GM23338 (cell line): ENCODE measurements at regions not wholly inside any gene's neighbourhood (a gene's known extent, or its start where the extent isn't known, plus 50 kb on each side); places are given as distances from the start of the nearest gene placed in this dataset.
A peak's percentile ranks its signal among the peaks of the same experiment; 100 is the strongest.

Source experiments
- ATAC-seq: fragments of 200-7000 bp; cut with Tn5 transposase; 3 replicates; pipeline ENCODE4 v1.9.1; 2020
- DNase-seq: peaks from one replicate; pipeline ENCODE4 v3.0.0-alpha.2; 2015; ENCODE audit warnings: low spot score
- H2AFZ ChIP-seq: fragments of 200-600 bp; sonication (generic); 2 replicates; pipeline ENCODE4 v1.8.0; 2016; ENCODE audit warnings: antibody characterized with exemption, mild to moderate bottlenecking, moderate library complexity
- H3F3A ChIP-seq: fragments of 200-600 bp; sonication (generic); replicated peaks from 2 replicates; pipeline ENCODE4 v1.8.0; 2017; ENCODE audit warnings: antibody characterized with exemption, mixed run types, low read depth
- H3K27ac ChIP-seq: fragments of 200-600 bp; sonication (generic); 2 replicates; pipeline ENCODE4 v1.6.1; 2016; ENCODE audit warnings: low read depth
- H3K27me3 ChIP-seq: fragments of 200-600 bp; sonication (generic); 2 replicates; pipeline ENCODE4 v1.8.0; 2016; ENCODE audit warnings: mild to moderate bottlenecking, mixed run types, moderate library complexity; ENCODE audit not compliant: insufficient read depth
- H3K36me3 ChIP-seq: fragments of 200-600 bp; sonication (generic); 2 replicates; pipeline ENCODE4 v1.8.0; 2016; ENCODE audit warnings: mild to moderate bottlenecking; ENCODE audit not compliant: insufficient read depth
- H3K4me1 ChIP-seq: fragments of 200-600 bp; sonication (generic); 2 replicates; pipeline ENCODE4 v1.8.0; 2016; ENCODE audit warnings: mild to moderate bottlenecking, moderate library complexity; ENCODE audit not compliant: insufficient read depth
- H3K4me2 ChIP-seq: fragments of 200-600 bp; sonication (generic); 2 replicates; pipeline ENCODE4 v1.7.1; 2017; ENCODE audit warnings: mixed run types
- H3K4me3 ChIP-seq: fragments of 200-600 bp; sonication (generic); 2 replicates; pipeline ENCODE4 v1.6.1; 2016; ENCODE audit warnings: mixed run types
- H3K79me2 ChIP-seq: fragments of 200-600 bp; sonication (generic); replicated peaks from 2 replicates; pipeline ENCODE4 v1.8.0; 2017; ENCODE audit warnings: mild to moderate bottlenecking; ENCODE audit not compliant: insufficient read depth
- H3K9me2 ChIP-seq: fragments of 200-600 bp; sonication (generic); 2 replicates; pipeline ENCODE4 v1.8.0; 2017; ENCODE audit not compliant: insufficient read depth
- H4K20me1 ChIP-seq: fragments of 200-600 bp; sonication (generic); replicated peaks from 2 replicates; pipeline ENCODE4 v1.8.0; 2017; ENCODE audit warnings: mild to moderate bottlenecking; ENCODE audit not compliant: insufficient read depth
- H3K27ac Mint-ChIP-seq: 2 replicates; pipeline ENCODE4 v1.8.0; 2020; ENCODE audit warnings: inconsistent platforms, mild to moderate bottlenecking, moderate library complexity, mixed read lengths
- H3K27me3 Mint-ChIP-seq: 3 replicates; pipeline ENCODE4 v1.8.0; 2022; ENCODE audit warnings: low read depth, mild to moderate bottlenecking, moderate library complexity, mixed read lengths, inconsistent platforms; ENCODE audit not compliant: insufficient read depth, poor library complexity
- H3K36me3 Mint-ChIP-seq: 3 replicates; pipeline ENCODE4 v1.8.0; 2021; ENCODE audit warnings: low read depth, mild to moderate bottlenecking, inconsistent platforms, moderate library complexity, mixed read lengths
- H3K4me1 Mint-ChIP-seq: 3 replicates; pipeline ENCODE4 v1.8.0; 2020; ENCODE audit warnings: mild to moderate bottlenecking, inconsistent platforms, mixed read lengths
- H3K4me3 Mint-ChIP-seq: 3 replicates; pipeline ENCODE4 v1.8.0; 2021; ENCODE audit warnings: moderate library complexity, mild to moderate bottlenecking, inconsistent platforms, mixed read lengths
- H3K9me3 Mint-ChIP-seq: 3 replicates; pipeline ENCODE4 v1.8.0; 2020; ENCODE audit warnings: moderate library complexity, mild to moderate bottlenecking, inconsistent platforms, mixed read lengths
- CREB1 ChIP-seq: fragments of 250-450 bp; sonication (Bioruptor Pico); IDR thresholded peaks from 2 replicates; pipeline ENCODE4 v1.5.0; 2020; ENCODE audit warnings: low read depth, mild to moderate bottlenecking, moderate library complexity
- EZH2 ChIP-seq: fragments of 200-600 bp; sonication (generic); IDR thresholded peaks from one replicate; pipeline ENCODE4 v1.8.0; 2017; ENCODE audit warnings: antibody characterized with exemption, mild to moderate bottlenecking, low read depth; ENCODE audit not compliant: unreplicated experiment
- EZH2phosphoT487 ChIP-seq: fragments of 200-600 bp; sonication (generic); IDR thresholded peaks from one replicate; pipeline ENCODE4 v1.8.1; 2018; ENCODE audit warnings: antibody characterized with exemption; ENCODE audit not compliant: unreplicated experiment
- JUNB ChIP-seq: IDR thresholded peaks from one replicate; pipeline ENCODE4 v1.6.1; 2016; ENCODE audit warnings: antibody characterized with exemption; ENCODE audit not compliant: unreplicated experiment
- NANOG ChIP-seq: IDR thresholded peaks from 2 replicates; pipeline ENCODE4 v1.6.1; 2016; ENCODE audit warnings: antibody characterized with exemption, borderline replicate concordance
- POLR2AphosphoS5 ChIP-seq: IDR thresholded peaks from 2 replicates; pipeline ENCODE4 v1.6.1; 2016; ENCODE audit warnings: antibody characterized with exemption, low read depth
- STAT1 ChIP-seq: IDR thresholded peaks from one replicate; pipeline ENCODE4 v1.6.1; 2016; ENCODE audit warnings: antibody characterized with exemption; ENCODE audit not compliant: unreplicated experiment
- ZNF114 ChIP-seq: fragments of 250-450 bp; sonication (Bioruptor Pico); IDR thresholded peaks from 2 replicates; pipeline ENCODE4 v1.5.0; 2020; ENCODE audit warnings: mild to moderate bottlenecking, moderate library complexity
- ZNF331 ChIP-seq: fragments of 250-450 bp; sonication (Bioruptor Pico); IDR thresholded peaks from 2 replicates; pipeline ENCODE4 v1.5.0; 2020; ENCODE audit warnings: low read depth, mild to moderate bottlenecking, moderate library complexity
- TF ChIP-seq, protein P1 (sequence below), 2 experiments: fragments of 200-600 bp in 1 of 2; sonication (generic) in 1 of 2; conservative IDR thresholded peaks; 2 replicates each; pipeline versions ENCODE4 v1.5.1 to v1.6.1; 2016 to 2017; ENCODE audit warnings: antibody characterized with exemption in 2 of 2, low read depth in 2 of 2, mild to moderate bottlenecking in 2 of 2, moderate library complexity in 1 of 2
- TF ChIP-seq, protein P2 (sequence below): IDR thresholded peaks from 2 replicates; pipeline ENCODE4 v1.6.1; 2016; ENCODE audit warnings: antibody characterized with exemption
- TF ChIP-seq, protein P3 (sequence below): fragments of 250-450 bp; sonication (Bioruptor Pico); IDR thresholded peaks from 2 replicates; pipeline ENCODE4 v1.5.0; 2020; ENCODE audit warnings: mild to moderate bottlenecking, moderate library complexity
- TF ChIP-seq, protein P4 (sequence below): IDR thresholded peaks from one replicate; pipeline ENCODE4 v1.6.1; 2018; ENCODE audit warnings: antibody characterized with exemption; ENCODE audit not compliant: unreplicated experiment

DNA sequence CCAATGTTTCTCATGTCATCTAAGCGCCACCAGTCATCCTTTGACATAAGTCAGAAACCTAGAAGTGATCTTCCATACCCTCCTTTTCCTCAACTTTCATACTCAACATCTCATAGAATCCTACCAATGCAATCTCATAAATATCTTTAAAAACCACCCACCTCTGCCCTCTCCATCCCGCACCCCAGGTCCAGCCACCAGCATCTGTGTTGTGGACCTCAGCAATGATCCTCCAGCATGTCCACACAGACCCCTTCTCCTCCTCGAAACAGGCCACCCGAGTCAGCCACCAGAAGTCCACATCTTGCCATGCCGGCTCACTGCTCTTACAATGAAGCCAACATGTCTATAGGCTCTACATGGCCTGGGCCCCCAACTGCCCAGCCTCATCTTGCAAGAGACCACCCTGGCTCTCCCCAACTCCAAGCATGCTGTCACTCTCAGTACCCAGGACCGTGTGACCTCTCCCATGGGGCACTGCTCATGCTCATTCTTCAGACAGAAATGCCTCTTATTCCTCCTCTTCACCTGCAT is 636.7 kb upstream of the ID2 start:
- Histone ChIP-seq H4K20me1 (no peaks in the 10 kb centered on the region), H3K27ac (no peak overlapping the region), H3K36me3 (no peaks in the 10 kb centered on the region), H3K4me3 (no peak overlapping the region), H3K4me1 (no peaks in the 10 kb centered on the region), H3K4me2 (no peak overlapping the region), H2AFZ (0 out of 2 replicates have a peak overlapping the region, but pooled peaks have one; percentile 23), H3K27me3 (no peaks in the 10 kb centered on the region), H3K79me2 (no peaks in the 10 kb centered on the region), H3F3A (no peaks in the 10 kb centered on the region), H3K9me2 (peaks cover 27% of the 10 kb centered on the region; the same call in 1 of the 2 replicates)
- TF ChIP-seq CREB1 (CRISPR knock-in tag) (no peak), EZH2 (no peak), POLR2AphosphoS5 (no peak), NANOG (no peak), EZH2phosphoT487 (no peak), ZNF331 (CRISPR knock-in tag) (no peak), ZNF114 (CRISPR knock-in tag) (no peak), STAT1 (no peak), JUNB (no peak)
- TF ChIP-seq, protein P1, sequence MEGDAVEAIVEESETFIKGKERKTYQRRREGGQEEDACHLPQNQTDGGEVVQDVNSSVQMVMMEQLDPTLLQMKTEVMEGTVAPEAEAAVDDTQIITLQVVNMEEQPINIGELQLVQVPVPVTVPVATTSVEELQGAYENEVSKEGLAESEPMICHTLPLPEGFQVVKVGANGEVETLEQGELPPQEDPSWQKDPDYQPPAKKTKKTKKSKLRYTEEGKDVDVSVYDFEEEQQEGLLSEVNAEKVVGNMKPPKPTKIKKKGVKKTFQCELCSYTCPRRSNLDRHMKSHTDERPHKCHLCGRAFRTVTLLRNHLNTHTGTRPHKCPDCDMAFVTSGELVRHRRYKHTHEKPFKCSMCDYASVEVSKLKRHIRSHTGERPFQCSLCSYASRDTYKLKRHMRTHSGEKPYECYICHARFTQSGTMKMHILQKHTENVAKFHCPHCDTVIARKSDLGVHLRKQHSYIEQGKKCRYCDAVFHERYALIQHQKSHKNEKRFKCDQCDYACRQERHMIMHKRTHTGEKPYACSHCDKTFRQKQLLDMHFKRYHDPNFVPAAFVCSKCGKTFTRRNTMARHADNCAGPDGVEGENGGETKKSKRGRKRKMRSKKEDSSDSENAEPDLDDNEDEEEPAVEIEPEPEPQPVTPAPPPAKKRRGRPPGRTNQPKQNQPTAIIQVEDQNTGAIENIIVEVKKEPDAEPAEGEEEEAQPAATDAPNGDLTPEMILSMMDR (conservative IDR thresholded peaks at IDR 0.05; ENCODE audit: low read depth in 2 of 2): no peak
- TF ChIP-seq, protein P2, sequence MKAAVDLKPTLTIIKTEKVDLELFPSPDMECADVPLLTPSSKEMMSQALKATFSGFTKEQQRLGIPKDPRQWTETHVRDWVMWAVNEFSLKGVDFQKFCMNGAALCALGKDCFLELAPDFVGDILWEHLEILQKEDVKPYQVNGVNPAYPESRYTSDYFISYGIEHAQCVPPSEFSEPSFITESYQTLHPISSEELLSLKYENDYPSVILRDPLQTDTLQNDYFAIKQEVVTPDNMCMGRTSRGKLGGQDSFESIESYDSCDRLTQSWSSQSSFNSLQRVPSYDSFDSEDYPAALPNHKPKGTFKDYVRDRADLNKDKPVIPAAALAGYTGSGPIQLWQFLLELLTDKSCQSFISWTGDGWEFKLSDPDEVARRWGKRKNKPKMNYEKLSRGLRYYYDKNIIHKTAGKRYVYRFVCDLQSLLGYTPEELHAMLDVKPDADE: no peak
- TF ChIP-seq, protein P3, sequence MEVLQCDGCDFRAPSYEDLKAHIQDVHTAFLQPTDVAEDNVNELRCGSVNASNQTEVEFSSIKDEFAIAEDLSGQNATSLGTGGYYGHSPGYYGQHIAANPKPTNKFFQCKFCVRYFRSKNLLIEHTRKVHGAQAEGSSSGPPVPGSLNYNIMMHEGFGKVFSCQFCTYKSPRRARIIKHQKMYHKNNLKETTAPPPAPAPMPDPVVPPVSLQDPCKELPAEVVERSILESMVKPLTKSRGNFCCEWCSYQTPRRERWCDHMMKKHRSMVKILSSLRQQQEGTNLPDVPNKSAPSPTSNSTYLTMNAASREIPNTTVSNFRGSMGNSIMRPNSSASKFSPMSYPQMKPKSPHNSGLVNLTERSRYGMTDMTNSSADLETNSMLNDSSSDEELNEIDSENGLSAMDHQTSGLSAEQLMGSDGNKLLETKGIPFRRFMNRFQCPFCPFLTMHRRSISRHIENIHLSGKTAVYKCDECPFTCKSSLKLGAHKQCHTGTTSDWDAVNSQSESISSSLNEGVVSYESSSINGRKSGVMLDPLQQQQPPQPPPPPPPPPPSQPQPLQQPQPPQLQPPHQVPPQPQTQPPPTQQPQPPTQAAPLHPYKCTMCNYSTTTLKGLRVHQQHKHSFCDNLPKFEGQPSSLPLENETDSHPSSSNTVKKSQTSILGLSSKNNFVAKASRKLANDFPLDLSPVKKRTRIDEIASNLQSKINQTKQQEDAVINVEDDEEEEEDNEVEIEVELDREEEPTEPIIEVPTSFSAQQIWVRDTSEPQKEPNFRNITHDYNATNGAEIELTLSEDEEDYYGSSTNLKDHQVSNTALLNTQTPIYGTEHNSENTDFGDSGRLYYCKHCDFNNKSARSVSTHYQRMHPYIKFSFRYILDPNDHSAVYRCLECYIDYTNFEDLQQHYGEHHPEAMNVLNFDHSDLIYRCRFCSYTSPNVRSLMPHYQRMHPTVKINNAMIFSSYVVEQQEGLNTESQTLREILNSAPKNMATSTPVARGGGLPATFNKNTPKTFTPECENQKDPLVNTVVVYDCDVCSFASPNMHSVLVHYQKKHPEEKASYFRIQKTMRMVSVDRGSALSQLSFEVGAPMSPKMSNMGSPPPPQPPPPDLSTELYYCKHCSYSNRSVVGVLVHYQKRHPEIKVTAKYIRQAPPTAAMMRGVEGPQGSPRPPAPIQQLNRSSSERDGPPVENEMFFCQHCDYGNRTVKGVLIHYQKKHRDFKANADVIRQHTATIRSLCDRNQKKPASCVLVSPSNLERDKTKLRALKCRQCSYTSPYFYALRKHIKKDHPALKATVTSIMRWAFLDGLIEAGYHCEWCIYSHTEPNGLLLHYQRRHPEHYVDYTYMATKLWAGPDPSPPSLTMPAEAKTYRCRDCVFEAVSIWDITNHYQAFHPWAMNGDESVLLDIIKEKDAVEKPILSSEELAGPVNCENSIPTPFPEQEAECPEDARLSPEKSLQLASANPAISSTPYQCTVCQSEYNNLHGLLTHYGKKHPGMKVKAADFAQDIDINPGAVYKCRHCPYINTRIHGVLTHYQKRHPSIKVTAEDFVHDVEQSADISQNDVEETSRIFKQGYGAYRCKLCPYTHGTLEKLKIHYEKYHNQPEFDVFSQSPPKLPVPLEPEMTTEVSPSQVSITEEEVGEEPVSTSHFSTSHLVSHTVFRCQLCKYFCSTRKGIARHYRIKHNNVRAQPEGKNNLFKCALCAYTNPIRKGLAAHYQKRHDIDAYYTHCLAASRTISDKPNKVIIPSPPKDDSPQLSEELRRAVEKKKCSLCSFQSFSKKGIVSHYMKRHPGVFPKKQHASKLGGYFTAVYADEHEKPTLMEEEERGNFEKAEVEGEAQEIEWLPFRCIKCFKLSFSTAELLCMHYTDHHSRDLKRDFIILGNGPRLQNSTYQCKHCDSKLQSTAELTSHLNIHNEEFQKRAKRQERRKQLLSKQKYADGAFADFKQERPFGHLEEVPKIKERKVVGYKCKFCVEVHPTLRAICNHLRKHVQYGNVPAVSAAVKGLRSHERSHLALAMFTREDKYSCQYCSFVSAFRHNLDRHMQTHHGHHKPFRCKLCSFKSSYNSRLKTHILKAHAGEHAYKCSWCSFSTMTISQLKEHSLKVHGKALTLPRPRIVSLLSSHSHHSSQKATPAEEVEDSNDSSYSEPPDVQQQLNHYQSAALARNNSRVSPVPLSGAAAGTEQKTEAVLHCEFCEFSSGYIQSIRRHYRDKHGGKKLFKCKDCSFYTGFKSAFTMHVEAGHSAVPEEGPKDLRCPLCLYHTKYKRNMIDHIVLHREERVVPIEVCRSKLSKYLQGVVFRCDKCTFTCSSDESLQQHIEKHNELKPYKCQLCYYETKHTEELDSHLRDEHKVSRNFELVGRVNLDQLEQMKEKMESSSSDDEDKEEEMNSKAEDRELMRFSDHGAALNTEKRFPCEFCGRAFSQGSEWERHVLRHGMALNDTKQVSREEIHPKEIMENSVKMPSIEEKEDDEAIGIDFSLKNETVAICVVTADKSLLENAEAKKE (CRISPR knock-in tag): no peak
- TF ChIP-seq, protein P4, sequence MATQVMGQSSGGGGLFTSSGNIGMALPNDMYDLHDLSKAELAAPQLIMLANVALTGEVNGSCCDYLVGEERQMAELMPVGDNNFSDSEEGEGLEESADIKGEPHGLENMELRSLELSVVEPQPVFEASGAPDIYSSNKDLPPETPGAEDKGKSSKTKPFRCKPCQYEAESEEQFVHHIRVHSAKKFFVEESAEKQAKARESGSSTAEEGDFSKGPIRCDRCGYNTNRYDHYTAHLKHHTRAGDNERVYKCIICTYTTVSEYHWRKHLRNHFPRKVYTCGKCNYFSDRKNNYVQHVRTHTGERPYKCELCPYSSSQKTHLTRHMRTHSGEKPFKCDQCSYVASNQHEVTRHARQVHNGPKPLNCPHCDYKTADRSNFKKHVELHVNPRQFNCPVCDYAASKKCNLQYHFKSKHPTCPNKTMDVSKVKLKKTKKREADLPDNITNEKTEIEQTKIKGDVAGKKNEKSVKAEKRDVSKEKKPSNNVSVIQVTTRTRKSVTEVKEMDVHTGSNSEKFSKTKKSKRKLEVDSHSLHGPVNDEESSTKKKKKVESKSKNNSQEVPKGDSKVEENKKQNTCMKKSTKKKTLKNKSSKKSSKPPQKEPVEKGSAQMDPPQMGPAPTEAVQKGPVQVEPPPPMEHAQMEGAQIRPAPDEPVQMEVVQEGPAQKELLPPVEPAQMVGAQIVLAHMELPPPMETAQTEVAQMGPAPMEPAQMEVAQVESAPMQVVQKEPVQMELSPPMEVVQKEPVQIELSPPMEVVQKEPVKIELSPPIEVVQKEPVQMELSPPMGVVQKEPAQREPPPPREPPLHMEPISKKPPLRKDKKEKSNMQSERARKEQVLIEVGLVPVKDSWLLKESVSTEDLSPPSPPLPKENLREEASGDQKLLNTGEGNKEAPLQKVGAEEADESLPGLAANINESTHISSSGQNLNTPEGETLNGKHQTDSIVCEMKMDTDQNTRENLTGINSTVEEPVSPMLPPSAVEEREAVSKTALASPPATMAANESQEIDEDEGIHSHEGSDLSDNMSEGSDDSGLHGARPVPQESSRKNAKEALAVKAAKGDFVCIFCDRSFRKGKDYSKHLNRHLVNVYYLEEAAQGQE: no peak
- no peaks in the 10 kb centered on the region; the same call in 2 of the 3 replicates for H3K4me1 Mint-ChIP-seq
- no peak overlapping the region for H3K4me3 Mint-ChIP-seq
- DNase-seq (no peak), ATAC-seq (no peak)
- H3K27me3 Mint-ChIP-seq: peaks cover 6% of the 10 kb centered on the region
- peaks cover 11% of the 10 kb centered on the region; the same call in 2 of the 3 replicates for H3K36me3 Mint-ChIP-seq
- H3K9me3 Mint-ChIP-seq: peaks cover 15% of the 10 kb centered on the region
- no peak overlapping the region for H3K27ac Mint-ChIP-seq
